ENCODE measurements at regions not wholly inside any gene's neighbourhood (a gene's known extent, or its start where the extent isn't known, plus 50 kb on each side); places are given as distances from the start of the nearest gene placed in this dataset.

DNA sequence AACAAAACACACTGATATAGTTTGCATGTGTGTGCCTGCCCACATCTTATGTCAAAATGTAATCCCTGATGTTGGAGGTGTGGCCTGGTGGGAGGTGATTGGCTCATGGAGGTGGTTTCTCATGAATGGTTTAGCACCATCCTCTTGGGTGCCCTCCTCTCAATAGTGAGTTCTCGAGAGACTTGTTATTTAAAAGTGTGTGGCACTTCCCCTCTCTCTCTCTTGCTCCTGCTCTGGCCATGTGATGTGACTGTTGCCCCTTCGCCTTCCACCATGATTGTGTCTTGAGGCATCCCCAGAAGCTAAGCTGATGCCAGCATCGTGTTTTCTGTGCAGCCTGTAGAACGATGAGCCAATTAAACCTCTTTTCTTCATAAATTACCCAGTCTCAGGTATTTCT is 454.1 kb upstream of the DCN start:
- TF ChIP-seq SPI1 (IDR thresholded peaks at IDR 0.05; ENCODE audit: borderline replicate concordance, low read depth) (no peak), POLR2AphosphoS5 (IDR thresholded peaks at IDR 0.05; ENCODE audit: low read depth) (no peak), GABPA (IDR thresholded peaks at IDR 0.05; ENCODE audit: low read depth) (no peak)
- TF ChIP-seq, protein P1, sequence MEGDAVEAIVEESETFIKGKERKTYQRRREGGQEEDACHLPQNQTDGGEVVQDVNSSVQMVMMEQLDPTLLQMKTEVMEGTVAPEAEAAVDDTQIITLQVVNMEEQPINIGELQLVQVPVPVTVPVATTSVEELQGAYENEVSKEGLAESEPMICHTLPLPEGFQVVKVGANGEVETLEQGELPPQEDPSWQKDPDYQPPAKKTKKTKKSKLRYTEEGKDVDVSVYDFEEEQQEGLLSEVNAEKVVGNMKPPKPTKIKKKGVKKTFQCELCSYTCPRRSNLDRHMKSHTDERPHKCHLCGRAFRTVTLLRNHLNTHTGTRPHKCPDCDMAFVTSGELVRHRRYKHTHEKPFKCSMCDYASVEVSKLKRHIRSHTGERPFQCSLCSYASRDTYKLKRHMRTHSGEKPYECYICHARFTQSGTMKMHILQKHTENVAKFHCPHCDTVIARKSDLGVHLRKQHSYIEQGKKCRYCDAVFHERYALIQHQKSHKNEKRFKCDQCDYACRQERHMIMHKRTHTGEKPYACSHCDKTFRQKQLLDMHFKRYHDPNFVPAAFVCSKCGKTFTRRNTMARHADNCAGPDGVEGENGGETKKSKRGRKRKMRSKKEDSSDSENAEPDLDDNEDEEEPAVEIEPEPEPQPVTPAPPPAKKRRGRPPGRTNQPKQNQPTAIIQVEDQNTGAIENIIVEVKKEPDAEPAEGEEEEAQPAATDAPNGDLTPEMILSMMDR (IDR thresholded peaks at IDR 0.05; ENCODE audit: insufficient read depth, low read length), result no peak
- TF ChIP-seq, protein P2, sequence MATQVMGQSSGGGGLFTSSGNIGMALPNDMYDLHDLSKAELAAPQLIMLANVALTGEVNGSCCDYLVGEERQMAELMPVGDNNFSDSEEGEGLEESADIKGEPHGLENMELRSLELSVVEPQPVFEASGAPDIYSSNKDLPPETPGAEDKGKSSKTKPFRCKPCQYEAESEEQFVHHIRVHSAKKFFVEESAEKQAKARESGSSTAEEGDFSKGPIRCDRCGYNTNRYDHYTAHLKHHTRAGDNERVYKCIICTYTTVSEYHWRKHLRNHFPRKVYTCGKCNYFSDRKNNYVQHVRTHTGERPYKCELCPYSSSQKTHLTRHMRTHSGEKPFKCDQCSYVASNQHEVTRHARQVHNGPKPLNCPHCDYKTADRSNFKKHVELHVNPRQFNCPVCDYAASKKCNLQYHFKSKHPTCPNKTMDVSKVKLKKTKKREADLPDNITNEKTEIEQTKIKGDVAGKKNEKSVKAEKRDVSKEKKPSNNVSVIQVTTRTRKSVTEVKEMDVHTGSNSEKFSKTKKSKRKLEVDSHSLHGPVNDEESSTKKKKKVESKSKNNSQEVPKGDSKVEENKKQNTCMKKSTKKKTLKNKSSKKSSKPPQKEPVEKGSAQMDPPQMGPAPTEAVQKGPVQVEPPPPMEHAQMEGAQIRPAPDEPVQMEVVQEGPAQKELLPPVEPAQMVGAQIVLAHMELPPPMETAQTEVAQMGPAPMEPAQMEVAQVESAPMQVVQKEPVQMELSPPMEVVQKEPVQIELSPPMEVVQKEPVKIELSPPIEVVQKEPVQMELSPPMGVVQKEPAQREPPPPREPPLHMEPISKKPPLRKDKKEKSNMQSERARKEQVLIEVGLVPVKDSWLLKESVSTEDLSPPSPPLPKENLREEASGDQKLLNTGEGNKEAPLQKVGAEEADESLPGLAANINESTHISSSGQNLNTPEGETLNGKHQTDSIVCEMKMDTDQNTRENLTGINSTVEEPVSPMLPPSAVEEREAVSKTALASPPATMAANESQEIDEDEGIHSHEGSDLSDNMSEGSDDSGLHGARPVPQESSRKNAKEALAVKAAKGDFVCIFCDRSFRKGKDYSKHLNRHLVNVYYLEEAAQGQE (IDR thresholded peaks at IDR 0.05; ENCODE audit: insufficient replicate concordance, low read depth), result no peak
